Esophagus muscularis mucosa (tissue), 4 donors: ENCODE measurements at regions not wholly inside any gene's neighbourhood (a gene's known extent, or its start where the extent isn't known, plus 50 kb on each side); places are given as distances from the start of the nearest gene placed in this dataset.

Experiments
- DNase-seq: peaks from one replicate; pipeline ENCODE4 v3.0.0-alpha.2; 2017; ENCODE audit errors: extremely low spot score
- H3K27ac ChIP-seq, 4 donors: fragments of 200-600 bp; sonication (generic); replicated peaks in 1 of 4; 1 replicate in 3 of 4; 2 replicates in 1 of 4; pipeline ENCODE4 v1.5.1; 2016 to 2019; ENCODE audit warnings: mild to moderate bottlenecking in 1 of 4
- H3K27me3 ChIP-seq, 4 donors: fragments of 200-600 bp; sonication (generic); one replicate each; pipeline versions ENCODE4 v1.5.1 to v1.6.0; 2016 to 2019
- H3K36me3 ChIP-seq, 4 donors: fragments of 200-600 bp; sonication (generic); one replicate each; pipeline ENCODE4 v1.5.1; 2016 to 2019
- H3K4me1 ChIP-seq, 4 donors: fragments of 200-600 bp; sonication (generic); one replicate each; pipeline ENCODE4 v1.5.1; 2016 to 2019
- H3K4me3 ChIP-seq, 4 donors: fragments of 200-600 bp; sonication (generic); 1 replicate in 2 of 4; 2 replicates in 2 of 4; pipeline ENCODE4 v1.5.1; 2016 to 2019; ENCODE audit warnings: mild to moderate bottlenecking in 4 of 4, moderate library complexity in 1 of 4
- H3K9me3 ChIP-seq, 4 donors: fragments of 200-600 bp; sonication (generic); 1 replicate in 3 of 4; 2 replicates in 1 of 4; pipeline ENCODE4 v1.5.1; 2016 to 2019
- CTCF ChIP-seq, 3 experiments: fragments of 200-600 bp in 2 of 3; fragments of 450-650 bp in 1 of 3; sonication (generic) in 2 of 3; IDR thresholded peaks; one replicate each; pipeline ENCODE4 v1.5.1; 2017 to 2019; ENCODE audit warnings: antibody characterized with exemption in 3 of 3, mild to moderate bottlenecking in 2 of 3, moderate library complexity in 1 of 3
- EP300 ChIP-seq: sonication (generic); formaldehyde crosslinking; IDR thresholded peaks from one replicate; pipeline ENCODE4 v1.6.1; 2017; ENCODE audit warnings: antibody characterized with exemption
- POLR2A ChIP-seq: fragments of 450-650 bp; IDR thresholded peaks from one replicate; pipeline ENCODE4 v1.6.1; 2017; ENCODE audit warnings: antibody characterized with exemption, moderate library complexity, mild to moderate bottlenecking, low read depth
- POLR2AphosphoS5 ChIP-seq, 2 donors: sonication (generic); formaldehyde crosslinking; IDR thresholded peaks; one replicate each; pipeline ENCODE4 v1.6.1; 2017; ENCODE audit warnings: antibody characterized with exemption in 2 of 2
- WGBS: methylation state at CpG from one replicate; pipeline ENCODE4 v1.1.5; 2018; 5-methylcytosine and 5-hydroxymethylcytosine counted together
- intact Hi-C: fragments of 100-400 bp; cut with DNase I; formaldehyde crosslinking; loops from one replicate; pipeline ENCODE4 v1.15.1; 2023

- 58% methylated on average over 2 of the region's 2 CpGs for WGBS
- H3K27me3 ChIP-seq, result no peaks in the 10 kb centered on the region
- intact Hi-C loops, result no loop called here
- no peak overlapping the region for H3K4me3 ChIP-seq
- no peak for DNase-seq
- H3K9me3 ChIP-seq, result no peaks in the 10 kb centered on the region
- TF ChIP-seq EP300, result no peak
- no peak for TF ChIP-seq CTCF (IDR thresholded peaks at IDR 0.05)
- TF ChIP-seq POLR2A, result no peak
- no peak for TF ChIP-seq POLR2AphosphoS5 (IDR thresholded peaks at IDR 0.05)
- H3K4me1 ChIP-seq, result peaks cover 0 to 19% (median 0%) of the 10 kb centered on the region in 4 donors
- H3K27ac ChIP-seq, result no peak overlapping the region
- H3K36me3 ChIP-seq, result no peaks in the 10 kb centered on the region
Measured at GRCh38 chr9:115241641-115242040, 123.7 kb upstream of the TNC start.

- Histone ChIP-seq H3K27ac (no peak overlapping the region), H3K36me3 (no peaks in the 10 kb centered on the region), H3K4me3 (no peak overlapping the region), H3K4me1 (peaks cover 0 to 9% (median 6%) of the 10 kb centered on the region in 4 donors), H3K27me3 (no peaks in the 10 kb centered on the region), H3K9me3 (peaks cover 0 to 9% (median 0%) of the 10 kb centered on the region in 4 donors)
- TF ChIP-seq POLR2A (no peak), CTCF (IDR thresholded peaks at IDR 0.05) (no peak), POLR2AphosphoS5 (IDR thresholded peaks at IDR 0.05) (no peak), EP300 (no peak)
- 96% methylated on average over 3 of the region's 3 CpGs for WGBS
- no peak for DNase-seq
- intact Hi-C loops, result no loop called here
Measured at GRCh38 chr9:115249488-115249887, 131.5 kb upstream of the TNC start.

- no peak overlapping the region for H3K27ac ChIP-seq
Measured at GRCh38 chr9:115250621-115251032, 132.7 kb upstream of the TNC start.

GRCh38 chr9:115254287-115255180 is 136.6 kb upstream of the TNC start:
- no peak overlapping the region for H3K4me3 ChIP-seq
- no peak overlapping the region for H3K27ac ChIP-seq
- H3K27me3 ChIP-seq, result no peaks in the 10 kb centered on the region
- H3K9me3 ChIP-seq, result peaks cover 0 to 9% (median 0%) of the 10 kb centered on the region in 4 donors
- WGBS, result 58% methylated on average over 5 of the region's 5 CpGs
- no peak for DNase-seq
- intact Hi-C loops, result no loop called here
- H3K36me3 ChIP-seq, result no peaks in the 10 kb centered on the region
- TF ChIP-seq CTCF (IDR thresholded peaks at IDR 0.05) (no peak), POLR2A (no peak), POLR2AphosphoS5 (IDR thresholded peaks at IDR 0.05) (no peak)
- H3K4me1 ChIP-seq, result peaks cover 0 to 13% (median 6%) of the 10 kb centered on the region in 4 donors

More at GRCh38 chr9:115250621-115251032, 132.7 kb upstream of the TNC start:
- H3K36me3 ChIP-seq, result no peaks in the 10 kb centered on the region
- TF ChIP-seq POLR2A, result no peak
- TF ChIP-seq POLR2AphosphoS5 (IDR thresholded peaks at IDR 0.05), result no peak
- TF ChIP-seq CTCF (IDR thresholded peaks at IDR 0.05), result no peak
- DNase-seq, result no peak
- H3K9me3 ChIP-seq, result peaks cover 0 to 9% (median 0%) of the 10 kb centered on the region in 4 donors
- WGBS, result 9% methylated on average over 1 of the region's 1 CpG
- no peak overlapping the region for H3K4me3 ChIP-seq
- H3K4me1 ChIP-seq, result peaks cover 0 to 13% (median 6%) of the 10 kb centered on the region in 4 donors
- intact Hi-C loops, result no loop called here
- no peaks in the 10 kb centered on the region for H3K27me3 ChIP-seq
